HCT116 (cell line): ENCODE measurements at regions not wholly inside any gene's neighbourhood (a gene's known extent, or its start where the extent isn't known, plus 50 kb on each side); places are given as distances from the start of the nearest gene placed in this dataset.

Source experiments
- ATAC-seq: fragments of 200-7000 bp; cut with Tn5 transposase; 2 replicates; pipeline ENCODE4 v1.9.1; 2020; ENCODE audit warnings: mild to moderate bottlenecking, moderate library complexity
- BruUV-seq: library from RNA; stranded (reverse); fragments of 400-500 nt; replicated peaks from 2 replicates; lab custom pipeline; 2021; lab: Mats Ljungman, UMichigan
- CTCF ChIA-PET: fragments of 300-600 bp; sonication (Branson Sonifier 250); formaldehyde crosslinking; loops from one replicate; lab custom pipeline; 2021; ENCODE audit warnings: antibody characterized with exemption; lab: Charles Lee
- POLR2A ChIA-PET: fragments of 300-600, 350-600 bp; sonication (Branson Sonifier 250); formaldehyde crosslinking; loops from one replicate; lab custom pipeline; 2021; ENCODE audit warnings: antibody characterized with exemption; lab: Charles Lee
- RAD21 ChIA-PET, 2 experiments: fragments of 300-600 bp; sonication (Branson Sonifier 250); formaldehyde crosslinking; loops; one replicate each; lab custom pipeline; 2023; ENCODE audit warnings: low total read pairs in 2 of 2; ENCODE audit not compliant: uncharacterized antibody in 2 of 2, unreplicated experiment in 2 of 2, low non-redundant PET in 1 of 2; lab: Charles Lee
- DNase-seq: peaks from one replicate; pipeline ENCODE4 v3.0.0-alpha.2; 2010; ENCODE audit warnings: low read depth, low spot score
- H2AFZ ChIP-seq: fragments of 200-600 bp; shearing (Covaris generic), sonication (generic); 2 replicates; pipeline ENCODE4 v1.6.1; 2017; ENCODE audit warnings: low read depth, mixed run types, mixed read lengths, antibody characterized with exemption, low read length; ENCODE audit not compliant: poor library complexity, severe bottlenecking
- H3K27ac ChIP-seq: 2 replicates; pipeline ENCODE4 v1.5.1; 2012; ENCODE audit warnings: low read depth, low read length
- H3K27me3 ChIP-seq: fragments of 200-600 bp; sonication (generic); 2 replicates; pipeline ENCODE4 v1.6.1; 2016; ENCODE audit warnings: mixed run types, low read length, mixed read lengths; ENCODE audit not compliant: insufficient read depth
- H3K36me3 ChIP-seq, 2 experiments: fragments of 200-500 bp in 1 of 2; fragments of 200-600 bp in 1 of 2; sonication (Bioruptor generic) in 1 of 2; sonication (generic) in 1 of 2; 2 replicates each; pipeline versions ENCODE4 v1.5.1 to v1.6.1; 2014 to 2016; ENCODE audit warnings: low read length in 2 of 2, inconsistent platforms in 1 of 2, mixed read lengths in 1 of 2, mixed run types in 1 of 2; ENCODE audit not compliant: insufficient read depth in 2 of 2, control insufficient read depth in 1 of 2
- H3K4me1 ChIP-seq, 2 experiments: fragments of 200-600 bp in 1 of 2; sonication (generic) in 1 of 2; 2 replicates each; pipeline versions ENCODE4 v1.5.1 to v1.6.1; 2012 to 2017; ENCODE audit warnings: low read length in 2 of 2, inconsistent platforms in 1 of 2, mild to moderate bottlenecking in 1 of 2, mixed read lengths in 1 of 2, mixed run types in 1 of 2, moderate library complexity in 1 of 2; ENCODE audit not compliant: insufficient read depth in 2 of 2, control insufficient read depth in 1 of 2
- H3K4me2 ChIP-seq: fragments of 200-600 bp; sonication (generic); 2 replicates; pipeline ENCODE4 v1.6.1; 2017; ENCODE audit warnings: mixed run types, low read length, mixed read lengths
- H3K4me3 ChIP-seq, 2 experiments: fragments of 200-600 bp in 1 of 2; sonication (generic) in 1 of 2; replicated peaks in 1 of 2; 2 replicates each; pipeline ENCODE4 v1.5.1; 2011 to 2016; ENCODE audit warnings: low read length in 2 of 2, control low read depth in 1 of 2, low read depth in 1 of 2, mild to moderate bottlenecking in 1 of 2, mixed read lengths in 1 of 2, mixed run types in 1 of 2
- H3K79me2 ChIP-seq: fragments of 200-600 bp; sonication (generic); 2 replicates; pipeline ENCODE4 v1.6.1; 2017; ENCODE audit warnings: mild to moderate bottlenecking, mixed run types, low read length, moderate library complexity, mixed read lengths; ENCODE audit not compliant: insufficient read depth
- H3K9ac ChIP-seq: fragments of 200-600 bp; sonication (generic); 2 replicates; pipeline ENCODE4 v1.6.1; 2016; ENCODE audit warnings: low read length, mixed read lengths
- H3K9me2 ChIP-seq: fragments of 200-600 bp; sonication (generic), shearing (Covaris generic); 2 replicates; pipeline ENCODE4 v1.6.1; 2017; ENCODE audit warnings: mixed run types, mild to moderate bottlenecking, moderate library complexity; ENCODE audit not compliant: insufficient read depth
- H3K9me3 ChIP-seq, 2 experiments: fragments of 200-500 bp in 1 of 2; fragments of 200-600 bp in 1 of 2; sonication (Bioruptor generic) in 1 of 2; sonication (generic) in 1 of 2; 2 replicates each; pipeline ENCODE4 v1.6.1; 2014 to 2017; ENCODE audit warnings: low read length in 2 of 2, mixed read lengths in 2 of 2, inconsistent platforms in 1 of 2, low read depth in 1 of 2, mild to moderate bottlenecking in 1 of 2, mixed run types in 1 of 2, moderate library complexity in 1 of 2; ENCODE audit not compliant: control insufficient read depth in 1 of 2, insufficient read depth in 1 of 2
- H4K20me1 ChIP-seq: fragments of 200-600 bp; sonication (generic), shearing (Covaris generic); 2 replicates; pipeline ENCODE4 v1.6.1; 2017; ENCODE audit warnings: mixed run types, mild to moderate bottlenecking, moderate library complexity; ENCODE audit not compliant: insufficient read depth
- ATF3 ChIP-seq: IDR thresholded peaks from 2 replicates; pipeline ENCODE4 v1.6.1; 2012
- CEBPB ChIP-seq: IDR thresholded peaks from 2 replicates; pipeline ENCODE4 v1.6.1; 2012; ENCODE audit warnings: low read depth
- EGR1 ChIP-seq: IDR thresholded peaks from 2 replicates; pipeline ENCODE4 v1.6.1; 2012; ENCODE audit warnings: low read depth
- ELF1 ChIP-seq: IDR thresholded peaks from 2 replicates; pipeline ENCODE4 v1.6.1; 2012; ENCODE audit warnings: low read depth, borderline replicate concordance
- EZH2 ChIP-seq: fragments of 200-600 bp; sonication (generic); IDR thresholded peaks from 2 replicates; pipeline ENCODE4 v1.6.1; 2017; ENCODE audit warnings: antibody characterized with exemption, mixed run types
- FOSL1 ChIP-seq: IDR thresholded peaks from 2 replicates; pipeline ENCODE4 v1.6.1; 2012; ENCODE audit warnings: low read depth
- MAX ChIP-seq: IDR thresholded peaks from 2 replicates; pipeline ENCODE4 v1.6.1; 2012
- POLR2AphosphoS5 ChIP-seq: IDR thresholded peaks from 2 replicates; pipeline ENCODE4 v1.6.1; 2011; ENCODE audit warnings: mild to moderate bottlenecking, low read depth, low read length, moderate library complexity
- RAD21 ChIP-seq: IDR thresholded peaks from 2 replicates; pipeline ENCODE4 v1.6.1; 2012; ENCODE audit warnings: low read depth, mild to moderate bottlenecking
- REST ChIP-seq: IDR thresholded peaks from 2 replicates; pipeline ENCODE4 v1.6.1; 2012; ENCODE audit warnings: low read depth
- SRF ChIP-seq: IDR thresholded peaks from 2 replicates; pipeline ENCODE4 v1.6.1; 2012; ENCODE audit warnings: low read depth
- intact Hi-C: fragments of 100-400 bp; cut with micrococcal nuclease; formaldehyde crosslinking; loops from 2 replicates; pipeline ENCODE4 v1.10.0; 2022

GRCh38 chr12:102568276-102568675 is 87.9 kb upstream of the IGF1 start:
- H3K9me2 ChIP-seq = no peaks in the 10 kb centered on the region
- no peak overlapping the region for H2AFZ ChIP-seq
- no TSS peak for BruUV-seq
- ChIA-PET POLR2A (no interaction called here), RAD21 (no interaction called here), CTCF (no interaction called here)
- H3K9me3 ChIP-seq = no peaks in the 10 kb centered on the region
- H3K4me1 ChIP-seq = peaks cover 0 to 13% of the 10 kb centered on the region in 2 experiments; a peak in 1 of 4 replicates
- H3K27me3 ChIP-seq = 0 out of 2 replicates have a peak, but pooled peaks cover 4% of the 10 kb centered on the region
- no peak overlapping the region for H3K27ac ChIP-seq
- intact Hi-C loops = no loop called here
- no peaks in the 10 kb centered on the region for H3K79me2 ChIP-seq
- TF ChIP-seq MAX = no peak
- no peak for TF ChIP-seq SRF
- no peak for TF ChIP-seq CEBPB
- TF ChIP-seq EGR1 = no peak
- TF ChIP-seq ELF1 = no peak
- TF ChIP-seq RAD21 = no peak
- no peak for TF ChIP-seq ATF3
- TF ChIP-seq FOSL1 = no peak
- H3K36me3 ChIP-seq = no peaks in the 10 kb centered on the region
- no peak overlapping the region for H3K4me2 ChIP-seq
- H3K4me3 ChIP-seq = no peak overlapping the region
- no peak overlapping the region for H3K9ac ChIP-seq
- DNase-seq (no peak), ATAC-seq (no peak)
- no peaks in the 10 kb centered on the region for H4K20me1 ChIP-seq

GRCh38 chr12:102567031-102567985 is 86.9 kb upstream of the IGF1 start:
- ChIA-PET RAD21 (no interaction called here), CTCF (no interaction called here)
- H3K9ac ChIP-seq = no peak overlapping the region
- no peaks in the 10 kb centered on the region for H3K79me2 ChIP-seq
- no peaks in the 10 kb centered on the region for H4K20me1 ChIP-seq
- 0 out of 2 replicates have a peak, but pooled peaks cover 2% of the 10 kb centered on the region for H3K27me3 ChIP-seq
- no peak overlapping the region for H2AFZ ChIP-seq
- no peaks in the 10 kb centered on the region for H3K9me3 ChIP-seq
- TF ChIP-seq REST (no peak), ATF3 (no peak), POLR2AphosphoS5 (no peak), EZH2 (no peak), SRF (no peak)
- TF ChIP-seq, all 23 proteins: peak for 0
- Histone ChIP-seq H3K4me2 (peak overlapping the region; percentile 11; the same call in 1 of the 2 replicates), H3K36me3 (no peaks in the 10 kb centered on the region), H3K4me3 (no peak overlapping the region), H3K4me1 (peaks cover 0 to 20% of the 10 kb centered on the region in 2 experiments; a peak in 1 of 4 replicates), H3K9me2 (no peaks in the 10 kb centered on the region), H3K27ac (no peak overlapping the region)
- POLR2A ChIA-PET = no interaction called here
- DNase-seq (no peak), ATAC-seq (peak; percentile 40; the same call in 1 of the 2 replicates)
- intact Hi-C loops = no loop called here
- no TSS peak for BruUV-seq
